ENCODE measurements at regions not wholly inside any gene's neighbourhood (a gene's known extent, or its start where the extent isn't known, plus 50 kb on each side); places are given as distances from the start of the nearest gene placed in this dataset.

DNA sequence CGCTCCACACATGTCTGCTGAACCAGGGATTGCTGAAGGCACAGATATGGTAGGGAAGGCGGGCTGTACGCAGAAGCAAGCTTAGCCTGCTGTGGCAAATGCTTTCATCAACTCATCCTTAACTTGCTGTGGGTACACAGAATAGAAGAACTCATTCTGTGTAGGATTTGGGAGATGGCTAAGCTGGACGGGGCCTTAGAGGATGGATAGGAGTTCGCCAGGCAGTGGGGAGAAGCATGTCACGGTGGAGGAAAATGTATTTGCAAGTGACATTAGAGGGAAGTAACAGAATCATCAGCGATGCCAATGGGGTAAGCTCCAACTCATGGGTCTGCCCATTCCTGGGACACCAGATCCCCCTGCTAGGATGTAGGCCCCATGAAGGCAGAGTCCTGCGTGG lies 96.7 kb upstream of the SMIM21 start:
- H3K4me3 Mint-ChIP-seq: no peak overlapping the region
- ChIA-PET CTCF (no interaction called here), POLR2A (no interaction called here)
- intact Hi-C loops (cut with DNase I, micrococcal nuclease): no loop called here
- H3K27me3 Mint-ChIP-seq: peaks cover 29% of the 10 kb centered on the region
- Histone ChIP-seq H3K36me3 (ENCODE audit: insufficient read depth, low read length) (no peaks in the 10 kb centered on the region), H3K4me3 (ENCODE audit: low read length) (no peak overlapping the region), H3K27ac (ENCODE audit: low read depth in 1 of 2, low read length in 2 of 2) (no peak overlapping the region), H3K27me3 (ENCODE audit: control insufficient read depth in 1 of 2, insufficient read depth in 2 of 2, low read length in 2 of 2) (no peaks in the 10 kb centered on the region), H3K9me3 (ENCODE audit: control insufficient read depth in 1 of 2, insufficient read depth in 1 of 2, low read length in 2 of 2) (peaks cover 0 to 5% of the 10 kb centered on the region in 2 experiments), H3K4me1 (ENCODE audit: insufficient read depth, low read length) (no peaks in the 10 kb centered on the region)
- no peaks in the 10 kb centered on the region for H3K36me3 Mint-ChIP-seq (ENCODE audit: low read depth)
- H3K27ac Mint-ChIP-seq: no peak overlapping the region
- no peaks in the 10 kb centered on the region for H3K9me3 Mint-ChIP-seq
- TF ChIP-seq, protein P1, sequence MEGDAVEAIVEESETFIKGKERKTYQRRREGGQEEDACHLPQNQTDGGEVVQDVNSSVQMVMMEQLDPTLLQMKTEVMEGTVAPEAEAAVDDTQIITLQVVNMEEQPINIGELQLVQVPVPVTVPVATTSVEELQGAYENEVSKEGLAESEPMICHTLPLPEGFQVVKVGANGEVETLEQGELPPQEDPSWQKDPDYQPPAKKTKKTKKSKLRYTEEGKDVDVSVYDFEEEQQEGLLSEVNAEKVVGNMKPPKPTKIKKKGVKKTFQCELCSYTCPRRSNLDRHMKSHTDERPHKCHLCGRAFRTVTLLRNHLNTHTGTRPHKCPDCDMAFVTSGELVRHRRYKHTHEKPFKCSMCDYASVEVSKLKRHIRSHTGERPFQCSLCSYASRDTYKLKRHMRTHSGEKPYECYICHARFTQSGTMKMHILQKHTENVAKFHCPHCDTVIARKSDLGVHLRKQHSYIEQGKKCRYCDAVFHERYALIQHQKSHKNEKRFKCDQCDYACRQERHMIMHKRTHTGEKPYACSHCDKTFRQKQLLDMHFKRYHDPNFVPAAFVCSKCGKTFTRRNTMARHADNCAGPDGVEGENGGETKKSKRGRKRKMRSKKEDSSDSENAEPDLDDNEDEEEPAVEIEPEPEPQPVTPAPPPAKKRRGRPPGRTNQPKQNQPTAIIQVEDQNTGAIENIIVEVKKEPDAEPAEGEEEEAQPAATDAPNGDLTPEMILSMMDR (IDR thresholded peaks at IDR 0.05): no peak
- ATAC-seq (ENCODE audit: poor library complexity) (no peak), DNase-seq (no peak)
- no peaks in the 10 kb centered on the region for H3K4me1 Mint-ChIP-seq (ENCODE audit: low read depth)

DNA sequence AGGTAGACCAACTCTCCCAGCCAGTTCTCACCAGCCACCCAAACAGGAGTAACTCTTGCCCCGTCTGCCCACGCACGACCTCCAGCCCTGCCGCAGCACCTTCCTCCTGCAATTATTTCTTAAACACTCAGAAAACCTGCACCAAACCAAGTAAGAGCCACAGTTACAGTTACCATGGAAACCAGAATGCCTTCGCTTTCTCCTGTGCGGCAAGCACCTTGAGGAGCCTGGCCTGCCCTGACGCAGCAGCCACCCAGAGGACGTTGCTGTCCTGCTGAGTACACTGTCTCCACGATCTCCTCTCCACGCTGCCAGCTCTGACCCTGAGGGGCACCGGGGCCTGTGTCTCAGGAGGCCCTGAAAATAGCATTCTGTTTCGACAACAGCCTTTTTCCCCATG lies 94.3 kb upstream of the SMIM21 start:
- no peak overlapping the region for H3K4me3 ChIP-seq (ENCODE audit: low read length)
- no peak overlapping the region for H3K27ac ChIP-seq (ENCODE audit: low read depth in 1 of 2, low read length in 2 of 2)
- H3K4me3 Mint-ChIP-seq: no peak overlapping the region
- H3K36me3 Mint-ChIP-seq (ENCODE audit: low read depth): no peaks in the 10 kb centered on the region
- ChIA-PET CTCF (no interaction called here), POLR2A (no interaction called here)
- no peaks in the 10 kb centered on the region for H3K36me3 ChIP-seq (ENCODE audit: insufficient read depth, low read length)
- H3K9me3 ChIP-seq (ENCODE audit: control insufficient read depth in 1 of 2, insufficient read depth in 1 of 2, low read length in 2 of 2): peaks cover 0 to 5% of the 10 kb centered on the region in 2 experiments
- no peaks in the 10 kb centered on the region for H3K9me3 Mint-ChIP-seq
- no peaks in the 10 kb centered on the region for H3K27me3 ChIP-seq (ENCODE audit: control insufficient read depth in 1 of 2, insufficient read depth in 2 of 2, low read length in 2 of 2)
- intact Hi-C loops (cut with DNase I, micrococcal nuclease): no loop called here
- H3K4me1 Mint-ChIP-seq (ENCODE audit: low read depth): no peaks in the 10 kb centered on the region
- no peak for ATAC-seq (ENCODE audit: poor library complexity)
- H3K27me3 Mint-ChIP-seq: peaks cover 17% of the 10 kb centered on the region
- DNase-seq: no peak
- no peak overlapping the region for H3K27ac Mint-ChIP-seq
- TF ChIP-seq, protein P1 (IDR thresholded peaks at IDR 0.05): no peak
- no peaks in the 10 kb centered on the region for H3K4me1 ChIP-seq (ENCODE audit: insufficient read depth, low read length)

DNA sequence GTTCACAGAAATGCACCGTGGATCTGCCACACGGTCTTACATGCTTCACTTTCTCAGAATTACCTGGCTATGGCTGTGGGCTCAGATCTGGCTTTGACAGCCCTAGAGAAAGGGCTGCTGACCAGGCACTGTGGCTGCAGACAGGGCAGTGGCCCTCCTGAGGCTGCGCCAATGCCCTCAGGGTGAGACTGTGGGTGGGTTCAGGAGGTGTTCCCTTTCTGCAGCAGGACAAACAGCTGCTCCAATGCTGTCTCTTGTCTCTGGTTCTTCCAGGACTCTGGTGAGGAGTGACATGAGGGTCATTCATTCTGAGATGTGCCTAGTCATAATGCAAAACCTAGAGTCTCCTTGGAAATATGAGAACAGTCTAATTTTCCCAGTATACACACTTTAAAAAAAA lies 90.5 kb upstream of the SMIM21 start:
- peaks cover 30% of the 10 kb centered on the region for H3K27me3 Mint-ChIP-seq
- peaks cover 4% of the 10 kb centered on the region for H3K9me3 Mint-ChIP-seq
- Histone ChIP-seq H3K27me3 (ENCODE audit: control insufficient read depth in 1 of 2, insufficient read depth in 2 of 2, low read length in 2 of 2) (no peaks in the 10 kb centered on the region), H3K4me1 (ENCODE audit: insufficient read depth, low read length) (no peaks in the 10 kb centered on the region), H3K9me3 (ENCODE audit: control insufficient read depth in 1 of 2, insufficient read depth in 1 of 2, low read length in 2 of 2) (peaks cover 0 to 11% of the 10 kb centered on the region in 2 experiments), H3K27ac (ENCODE audit: low read depth in 1 of 2, low read length in 2 of 2) (no peak overlapping the region), H3K36me3 (ENCODE audit: insufficient read depth, low read length) (no peaks in the 10 kb centered on the region), H3K4me3 (ENCODE audit: low read length) (no peak overlapping the region)
- TF ChIP-seq, protein P1 (IDR thresholded peaks at IDR 0.05): no peak
- POLR2A ChIA-PET: no interaction called here
- intact Hi-C loops (cut with DNase I, micrococcal nuclease): no loop called here
- H3K27ac Mint-ChIP-seq: no peak overlapping the region
- DNase-seq (no peak), ATAC-seq (ENCODE audit: poor library complexity) (no peak)
- no peaks in the 10 kb centered on the region for H3K36me3 Mint-ChIP-seq (ENCODE audit: low read depth)
- no peak overlapping the region for H3K4me3 Mint-ChIP-seq
- CTCF ChIA-PET: no interaction called here
- no peaks in the 10 kb centered on the region for H3K4me1 Mint-ChIP-seq (ENCODE audit: low read depth)
